ENCODE measurements at regions not wholly inside any gene's neighbourhood (a gene's known extent, or its start where the extent isn't known, plus 50 kb on each side); places are given as distances from the start of the nearest gene placed in this dataset.

- TF ChIP-seq CTCF (conservative IDR thresholded peaks at IDR 0.05 in 1 of 2, IDR thresholded peaks at IDR 0.05 in 1 of 2; ENCODE audit: low read depth in 1 of 2, low read length in 2 of 2) (no peak), EZH2 (IDR thresholded peaks at IDR 0.05; ENCODE audit: low read length, missing control alignments) (no peak)
Measured at GRCh38 chr2:14401873-14402272, 230.6 kb upstream of the LRATD1 start.
